Brain pericyte (primary cell): ENCODE measurements at regions not wholly inside any gene's neighbourhood (a gene's known extent, or its start where the extent isn't known, plus 50 kb on each side); places are given as distances from the start of the nearest gene placed in this dataset.

Experiments used
- DNase-seq: peaks from one replicate; pipeline ENCODE4 v3.0.0-alpha.2; 2012; ENCODE audit warnings: low read depth, low spot score

- DNase-seq, result no peak
These were observed 50.2 kb upstream of the CDK1 start for GRCh38 chr10:60728056-60728455.

GRCh38 chr10:60726257-60726656, 52.0 kb upstream of the CDK1 start:
- no peak for DNase-seq

GRCh38 chr10:60722623-60723022, 55.7 kb upstream of the CDK1 start:
- DNase-seq, result no peak

GRCh38 chr10:60719721-60720120, 58.6 kb upstream of the CDK1 start:
- DNase-seq, result no peak

- DNase-seq, result no peak
These were observed 59.4 kb upstream of the CDK1 start for GRCh38 chr10:60718886-60719285.

- no peak for DNase-seq
These were observed 60.4 kb upstream of the CDK1 start for GRCh38 chr10:60717852-60718251.

GRCh38 chr10:60714233-60714632, 64.0 kb upstream of the CDK1 start:
- DNase-seq, result no peak

GRCh38 chr10:60711496-60711895, 66.8 kb upstream of the CDK1 start:
- DNase-seq, result no peak

GRCh38 chr10:60710041-60710440, 68.2 kb upstream of the CDK1 start:
- no peak for DNase-seq

GRCh38 chr10:60708666-60709065, 69.6 kb upstream of the CDK1 start:
- no peak for DNase-seq

GRCh38 chr10:60707841-60708240, 70.4 kb upstream of the CDK1 start:
- no peak for DNase-seq

- DNase-seq, result no peak
These were observed 72.1 kb upstream of the CDK1 start for GRCh38 chr10:60706146-60706545.

GRCh38 chr10:60705376-60705775, 72.9 kb upstream of the CDK1 start:
- no peak for DNase-seq

GRCh38 chr10:60704471-60704870, 73.8 kb upstream of the CDK1 start:
- DNase-seq, result no peak

GRCh38 chr10:60703266-60704041, 74.8 kb upstream of the CDK1 start:
- no peak for DNase-seq

GRCh38 chr10:60687679-60688078, 90.6 kb upstream of the CDK1 start:
- DNase-seq, result no peak

- no peak for DNase-seq
These were observed 94.2 kb upstream of the CDK1 start for GRCh38 chr10:60684091-60684490.

GRCh38 chr10:60681103-60681502, 97.2 kb upstream of the CDK1 start:
- no peak for DNase-seq

- DNase-seq, result no peak
These were observed 98.8 kb upstream of the CDK1 start for GRCh38 chr10:60679388-60679990.

- DNase-seq, result no peak
These were observed 99.3 kb upstream of the CDK1 start for GRCh38 chr10:60678978-60679377.

- DNase-seq, result no peak
These were observed 100.6 kb upstream of the CDK1 start for GRCh38 chr10:60677531-60678129.

GRCh38 chr10:60675236-60675635, 103.0 kb upstream of the CDK1 start:
- DNase-seq, result no peak

- no peak for DNase-seq
These were observed 108.8 kb upstream of the CDK1 start for GRCh38 chr10:60669501-60669900.
